ENCODE measurements at regions not wholly inside any gene's neighbourhood (a gene's known extent, or its start where the extent isn't known, plus 50 kb on each side); places are given as distances from the start of the nearest gene placed in this dataset.

DNA sequence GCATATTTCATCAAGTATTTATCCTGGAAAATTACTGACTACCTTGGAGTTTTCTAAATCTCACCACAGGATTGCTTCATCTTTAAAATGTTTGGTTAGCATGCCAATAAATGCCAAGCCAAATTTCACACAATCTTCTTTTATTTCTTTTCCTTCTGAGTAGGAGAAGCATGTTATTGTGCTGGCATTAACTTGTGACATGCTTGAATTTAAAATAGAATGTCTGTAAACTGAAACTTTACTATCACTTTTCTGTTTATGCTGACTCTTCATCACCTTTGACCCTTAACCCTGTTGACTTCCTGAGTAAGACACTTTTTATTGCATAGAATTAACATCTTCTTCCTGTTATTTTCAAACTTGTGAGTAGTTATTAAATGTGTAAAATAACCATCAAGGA lies 56.2 kb upstream of the LRRTM4 start:
- H3K4me1 ChIP-seq (ENCODE audit: control insufficient read depth in 1 of 2, insufficient read depth in 2 of 2, low read length in 2 of 2) = no peaks in the 10 kb centered on the region
- H3K4me2 ChIP-seq (replicated peaks; ENCODE audit: extremely low read depth, low read length, poor library complexity, severe bottlenecking) = no peak overlapping the region
- H3K27me3 ChIP-seq (ENCODE audit: control insufficient read depth in 2 of 2, insufficient read depth in 2 of 2, low read length in 2 of 2) = no peaks in the 10 kb centered on the region
- H3K79me2 ChIP-seq (ENCODE audit: insufficient read depth, low read length) = no peaks in the 10 kb centered on the region
- H3K27me3 Mint-ChIP-seq (ENCODE audit: low read depth in 3 of 3) = no peaks in the 10 kb centered on the region
- no peaks in the 10 kb centered on the region for H3K4me1 Mint-ChIP-seq
- H2AFZ ChIP-seq (ENCODE audit: insufficient read depth, low read depth, low read length, poor library complexity, severe bottlenecking) = no peak overlapping the region
- H4K20me1 ChIP-seq (ENCODE audit: insufficient read depth, low read length) = no peaks in the 10 kb centered on the region
- peaks cover 0 to 7% (median 0%) of the 10 kb centered on the region in 7 donors for H3K9me3 Mint-ChIP-seq
- no peak for DNase-seq
- no peaks in the 10 kb centered on the region for H3K36me3 Mint-ChIP-seq
- TF ChIP-seq, protein P1, sequence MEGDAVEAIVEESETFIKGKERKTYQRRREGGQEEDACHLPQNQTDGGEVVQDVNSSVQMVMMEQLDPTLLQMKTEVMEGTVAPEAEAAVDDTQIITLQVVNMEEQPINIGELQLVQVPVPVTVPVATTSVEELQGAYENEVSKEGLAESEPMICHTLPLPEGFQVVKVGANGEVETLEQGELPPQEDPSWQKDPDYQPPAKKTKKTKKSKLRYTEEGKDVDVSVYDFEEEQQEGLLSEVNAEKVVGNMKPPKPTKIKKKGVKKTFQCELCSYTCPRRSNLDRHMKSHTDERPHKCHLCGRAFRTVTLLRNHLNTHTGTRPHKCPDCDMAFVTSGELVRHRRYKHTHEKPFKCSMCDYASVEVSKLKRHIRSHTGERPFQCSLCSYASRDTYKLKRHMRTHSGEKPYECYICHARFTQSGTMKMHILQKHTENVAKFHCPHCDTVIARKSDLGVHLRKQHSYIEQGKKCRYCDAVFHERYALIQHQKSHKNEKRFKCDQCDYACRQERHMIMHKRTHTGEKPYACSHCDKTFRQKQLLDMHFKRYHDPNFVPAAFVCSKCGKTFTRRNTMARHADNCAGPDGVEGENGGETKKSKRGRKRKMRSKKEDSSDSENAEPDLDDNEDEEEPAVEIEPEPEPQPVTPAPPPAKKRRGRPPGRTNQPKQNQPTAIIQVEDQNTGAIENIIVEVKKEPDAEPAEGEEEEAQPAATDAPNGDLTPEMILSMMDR (IDR thresholded peaks at IDR 0.05) = no peak
- H3K4me3 ChIP-seq (replicated peaks in 1 of 3; ENCODE audit: low read depth in 2 of 3, low read length in 3 of 3) = no peak overlapping the region
- no peak overlapping the region for H3K27ac ChIP-seq (ENCODE audit: low read depth in 1 of 2, low read length in 2 of 2)
- H3K4me3 Mint-ChIP-seq = no peak overlapping the region
- no peak overlapping the region for H3K27ac Mint-ChIP-seq
- H3K36me3 ChIP-seq (replicated peaks in 1 of 2; ENCODE audit: control insufficient read depth in 1 of 2, insufficient read depth in 2 of 2, low read length in 2 of 2) = no peaks in the 10 kb centered on the region
- no peaks in the 10 kb centered on the region for H3K9me3 ChIP-seq (replicated peaks in 1 of 2; ENCODE audit: control insufficient read depth in 1 of 2, insufficient read depth in 1 of 2, low read length in 2 of 2)
- no peak overlapping the region for H3K9ac ChIP-seq (ENCODE audit: insufficient read depth, low read length, poor library complexity, severe bottlenecking)
- intact Hi-C loops (cut with micrococcal nuclease) = no loop called here

DNA sequence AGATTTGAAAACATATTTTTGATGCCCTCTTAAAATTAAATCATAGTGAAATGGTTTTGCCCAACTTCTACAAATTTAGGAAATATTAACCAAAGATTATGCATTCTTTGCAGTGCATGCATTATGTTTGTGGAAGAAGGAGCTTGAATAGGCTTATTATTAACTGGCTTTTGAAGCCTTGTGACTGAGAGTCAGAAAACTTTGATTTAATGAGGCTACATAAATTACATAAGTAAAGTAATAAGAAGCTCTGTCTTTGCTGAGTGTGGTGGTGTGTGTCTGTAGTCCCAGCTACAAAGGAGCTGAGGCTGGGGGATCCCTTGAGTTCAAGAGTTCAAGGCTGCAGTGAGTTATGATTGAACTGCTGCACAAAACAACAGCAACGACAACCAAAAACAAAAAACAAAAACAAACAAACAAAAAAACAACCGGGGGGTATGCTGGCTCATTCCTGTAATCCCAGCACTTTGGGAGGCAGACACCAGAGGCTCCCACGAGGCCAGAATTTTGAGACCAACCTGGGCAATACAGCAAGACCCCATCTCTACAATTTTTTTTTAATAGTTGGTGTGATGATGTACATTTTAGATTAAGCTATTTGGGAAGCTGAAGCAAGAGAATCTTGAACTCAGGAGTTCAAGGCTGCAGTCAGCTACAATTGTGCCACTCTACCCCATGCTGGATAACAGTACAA lies 57.0 kb upstream of the LRRTM4 start:
- Mint-ChIP-seq H3K27ac (no peak overlapping the region), H3K9me3 (peaks cover 0 to 5% (median 0%) of the 10 kb centered on the region in 7 donors), H3K36me3 (no peaks in the 10 kb centered on the region), H3K4me3 (no peak overlapping the region), H3K4me1 (no peaks in the 10 kb centered on the region), H3K27me3 (ENCODE audit: low read depth in 3 of 3) (no peaks in the 10 kb centered on the region)
- Histone ChIP-seq H3K27me3 (ENCODE audit: control insufficient read depth in 2 of 2, insufficient read depth in 2 of 2, low read length in 2 of 2) (no peaks in the 10 kb centered on the region), H3K36me3 (replicated peaks in 1 of 2; ENCODE audit: control insufficient read depth in 1 of 2, insufficient read depth in 2 of 2, low read length in 2 of 2) (no peaks in the 10 kb centered on the region), H3K27ac (ENCODE audit: low read depth in 1 of 2, low read length in 2 of 2) (no peak overlapping the region), H3K9ac (ENCODE audit: insufficient read depth, low read length, poor library complexity, severe bottlenecking) (no peak overlapping the region), H3K79me2 (ENCODE audit: insufficient read depth, low read length) (no peaks in the 10 kb centered on the region), H3K9me3 (replicated peaks in 1 of 2; ENCODE audit: control insufficient read depth in 1 of 2, insufficient read depth in 1 of 2, low read length in 2 of 2) (no peaks in the 10 kb centered on the region), H3K4me2 (replicated peaks; ENCODE audit: extremely low read depth, low read length, poor library complexity, severe bottlenecking) (no peak overlapping the region), H4K20me1 (ENCODE audit: insufficient read depth, low read length) (no peaks in the 10 kb centered on the region), H3K4me1 (ENCODE audit: control insufficient read depth in 1 of 2, insufficient read depth in 2 of 2, low read length in 2 of 2) (no peaks in the 10 kb centered on the region), H2AFZ (ENCODE audit: insufficient read depth, low read depth, low read length, poor library complexity, severe bottlenecking) (no peak overlapping the region), H3K4me3 (replicated peaks in 1 of 3; ENCODE audit: low read depth in 2 of 3, low read length in 3 of 3) (no peak overlapping the region)
- 71% methylated on average over 1 of the region's 3 CpGs for WGBS (ENCODE audit: insufficient coverage)
- intact Hi-C loops (cut with micrococcal nuclease) = no loop called here
- no peak for DNase-seq
- TF ChIP-seq, protein P1 (IDR thresholded peaks at IDR 0.05) = no peak

Data from CD14-positive monocyte (primary cell).